Tibial nerve (tissue), 3 donors: ENCODE measurements at regions not wholly inside any gene's neighbourhood (a gene's known extent, or its start where the extent isn't known, plus 50 kb on each side); places are given as distances from the start of the nearest gene placed in this dataset.

Experiments used
- POLR2A ChIP-seq, 2 donors: fragments of 450-650 bp; IDR thresholded peaks; one replicate each; pipeline ENCODE4 v1.6.1; 2017; ENCODE audit warnings: antibody characterized with exemption in 2 of 2, mild to moderate bottlenecking in 2 of 2, moderate library complexity in 2 of 2
- TF ChIP-seq, protein P1 (sequence below), 5 experiments: fragments of 200-600 bp in 3 of 5; fragments of 450-650 bp in 2 of 5; sonication (generic) in 3 of 5; IDR thresholded peaks; one replicate each; pipeline ENCODE4 v1.5.1; 2016 to 2019; ENCODE audit warnings: antibody characterized with exemption in 5 of 5, mild to moderate bottlenecking in 3 of 5, moderate library complexity in 2 of 5

DNA sequence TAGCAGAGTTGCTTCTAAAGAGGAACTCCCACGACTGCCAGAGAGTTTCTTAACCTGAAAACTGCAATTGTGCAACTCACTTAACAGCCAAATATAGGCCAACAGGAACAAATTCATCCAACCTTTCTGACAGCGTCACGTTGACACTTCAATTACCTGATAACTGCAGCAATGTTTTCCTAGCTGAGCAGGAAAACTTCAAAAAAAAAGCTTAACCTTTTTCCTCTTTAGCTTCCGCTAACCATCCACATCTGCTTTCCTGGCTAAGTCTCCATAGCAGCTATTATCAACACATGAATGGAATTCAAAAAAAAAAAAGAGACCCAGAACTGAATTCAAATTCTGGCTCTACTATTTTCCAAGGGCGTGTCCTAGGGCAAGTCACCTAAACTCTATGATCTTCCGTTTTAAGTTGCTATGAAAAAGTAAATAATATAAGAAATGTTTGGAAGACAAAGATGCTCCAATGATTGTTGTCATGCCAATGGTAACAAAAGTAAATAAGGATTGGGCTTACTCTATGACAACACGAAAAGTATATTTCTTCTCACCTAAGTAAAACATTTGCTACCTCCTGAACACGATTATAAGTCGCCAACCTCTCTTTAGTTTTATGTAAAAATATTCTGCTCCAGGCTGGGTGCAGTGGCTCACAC lies 524.6 kb upstream of the JARID2 start:
- TF ChIP-seq, protein P1, sequence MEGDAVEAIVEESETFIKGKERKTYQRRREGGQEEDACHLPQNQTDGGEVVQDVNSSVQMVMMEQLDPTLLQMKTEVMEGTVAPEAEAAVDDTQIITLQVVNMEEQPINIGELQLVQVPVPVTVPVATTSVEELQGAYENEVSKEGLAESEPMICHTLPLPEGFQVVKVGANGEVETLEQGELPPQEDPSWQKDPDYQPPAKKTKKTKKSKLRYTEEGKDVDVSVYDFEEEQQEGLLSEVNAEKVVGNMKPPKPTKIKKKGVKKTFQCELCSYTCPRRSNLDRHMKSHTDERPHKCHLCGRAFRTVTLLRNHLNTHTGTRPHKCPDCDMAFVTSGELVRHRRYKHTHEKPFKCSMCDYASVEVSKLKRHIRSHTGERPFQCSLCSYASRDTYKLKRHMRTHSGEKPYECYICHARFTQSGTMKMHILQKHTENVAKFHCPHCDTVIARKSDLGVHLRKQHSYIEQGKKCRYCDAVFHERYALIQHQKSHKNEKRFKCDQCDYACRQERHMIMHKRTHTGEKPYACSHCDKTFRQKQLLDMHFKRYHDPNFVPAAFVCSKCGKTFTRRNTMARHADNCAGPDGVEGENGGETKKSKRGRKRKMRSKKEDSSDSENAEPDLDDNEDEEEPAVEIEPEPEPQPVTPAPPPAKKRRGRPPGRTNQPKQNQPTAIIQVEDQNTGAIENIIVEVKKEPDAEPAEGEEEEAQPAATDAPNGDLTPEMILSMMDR (IDR thresholded peaks at IDR 0.05), result no peak
- TF ChIP-seq POLR2A (IDR thresholded peaks at IDR 0.05), result no peak
